Psoas muscle (tissue), 7 donors: ENCODE measurements at regions not wholly inside any gene's neighbourhood (a gene's known extent, or its start where the extent isn't known, plus 50 kb on each side); places are given as distances from the start of the nearest gene placed in this dataset.
"Not testable (repeated sequence)": the region's sequence is repeated elsewhere in the genome, so short reads cannot be mapped to it uniquely, and the experiment has no call there.

ENCODE experiments used
- ATAC-seq, 4 donors: fragments of 200-7000 bp; cut with Tn5 transposase; one replicate each; pipeline ENCODE4 v1.9.1; 2020; ENCODE audit warnings: moderate library complexity in 3 of 4, mild to moderate bottlenecking in 2 of 4
- DNase-seq, 2 donors: peaks; one replicate each; pipeline ENCODE4 v3.0.0-alpha.2; 2020
- H3K27ac ChIP-seq: fragments of 200-600 bp; one replicate; pipeline ENCODE4 v1.8.0; 2022
- H3K27me3 ChIP-seq, 3 donors: fragments of 200-600 bp in 1 of 3; one replicate each; pipeline versions ENCODE4 v1.6.1 to v1.8.0; 2013 to 2022; ENCODE audit warnings: low read length in 2 of 3, mild to moderate bottlenecking in 2 of 3, moderate library complexity in 1 of 3; ENCODE audit not compliant: insufficient read depth in 3 of 3
- H3K36me3 ChIP-seq, 2 donors: fragments of 200-600 bp in 1 of 2; one replicate each; pipeline versions ENCODE4 v1.6.1 to v1.8.0; 2013 to 2022; ENCODE audit warnings: low read depth in 1 of 2, mild to moderate bottlenecking in 1 of 2, moderate library complexity in 1 of 2; ENCODE audit not compliant: insufficient read depth in 1 of 2
- H3K4me1 ChIP-seq: fragments of 200-600 bp; one replicate; pipeline ENCODE4 v1.8.0; 2022
- H3K4me3 ChIP-seq: fragments of 200-600 bp; one replicate; pipeline ENCODE4 v1.8.0; 2022; ENCODE audit warnings: mild to moderate bottlenecking
- H3K9me3 ChIP-seq: fragments of 200-600 bp; one replicate; pipeline ENCODE4 v1.8.0; 2022
- WGBS, 3 donors: extraction: QIAGEN DNeasy Blood & Tissue Kit; methylation state at CpG; one replicate each; pipeline versions ENCODE4 v1.1.6 to v1.1.7; 2013; 5-methylcytosine and 5-hydroxymethylcytosine counted together
- intact Hi-C, 2 donors: fragments of 100-400 bp; cut with DNase I; formaldehyde crosslinking; loops; one replicate each; pipeline versions ENCODE4 v1.11.0 to v1.14.2; 2022
- TF ChIP-seq, protein P1 (sequence below): fragments of 200-600 bp; IDR thresholded peaks from one replicate; pipeline ENCODE4 v1.8.0; 2022; ENCODE audit warnings: antibody characterized with exemption
- donor health status: healthy with polysubstance abuse.
- donor health status: DM: no; HTN: no; CAD: no; lungs with moderate emphysema.
- donor health status: Bipolar disorder and iron deficiency.
- donor health status: healthy.
- donor health status: DM: yes; HTN: yes; CAD: no.
- donor health status: DM: no; HTN: no; CAD: no.
- donor health status: DM: yes; HTN: yes; CAD: no.

DNA sequence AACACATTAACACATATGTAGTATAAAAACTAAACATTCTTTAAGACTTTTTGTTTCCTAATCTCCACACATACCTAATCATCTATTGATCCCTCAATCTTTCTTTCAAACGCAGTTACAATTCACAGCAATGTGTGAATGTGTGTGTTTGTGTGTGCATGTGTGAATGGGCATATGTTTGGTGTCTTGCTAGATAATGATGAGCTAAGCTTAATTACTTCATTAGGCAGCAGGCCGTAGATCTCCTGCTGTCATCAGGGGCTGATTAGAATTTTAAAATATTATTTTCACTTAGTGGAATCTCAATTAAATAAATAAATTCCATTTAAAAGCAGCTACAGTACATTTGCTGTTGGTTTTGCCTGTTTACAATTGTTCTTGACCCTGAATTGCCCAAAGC is 187.8 kb upstream of the LHX8 start:
- no peaks in the 10 kb centered on the region for H3K27me3 ChIP-seq
- no peak overlapping the region for H3K4me3 ChIP-seq
- 49 to 70% (median 61%) methylated on average over 2 of the region's 2 CpGs for WGBS, 3 donors
- no peaks in the 10 kb centered on the region for H3K4me1 ChIP-seq
- peaks cover 1% of the 10 kb centered on the region for H3K9me3 ChIP-seq
- ATAC-seq (no peak), DNase-seq (no peak)
- TF ChIP-seq, protein P1, sequence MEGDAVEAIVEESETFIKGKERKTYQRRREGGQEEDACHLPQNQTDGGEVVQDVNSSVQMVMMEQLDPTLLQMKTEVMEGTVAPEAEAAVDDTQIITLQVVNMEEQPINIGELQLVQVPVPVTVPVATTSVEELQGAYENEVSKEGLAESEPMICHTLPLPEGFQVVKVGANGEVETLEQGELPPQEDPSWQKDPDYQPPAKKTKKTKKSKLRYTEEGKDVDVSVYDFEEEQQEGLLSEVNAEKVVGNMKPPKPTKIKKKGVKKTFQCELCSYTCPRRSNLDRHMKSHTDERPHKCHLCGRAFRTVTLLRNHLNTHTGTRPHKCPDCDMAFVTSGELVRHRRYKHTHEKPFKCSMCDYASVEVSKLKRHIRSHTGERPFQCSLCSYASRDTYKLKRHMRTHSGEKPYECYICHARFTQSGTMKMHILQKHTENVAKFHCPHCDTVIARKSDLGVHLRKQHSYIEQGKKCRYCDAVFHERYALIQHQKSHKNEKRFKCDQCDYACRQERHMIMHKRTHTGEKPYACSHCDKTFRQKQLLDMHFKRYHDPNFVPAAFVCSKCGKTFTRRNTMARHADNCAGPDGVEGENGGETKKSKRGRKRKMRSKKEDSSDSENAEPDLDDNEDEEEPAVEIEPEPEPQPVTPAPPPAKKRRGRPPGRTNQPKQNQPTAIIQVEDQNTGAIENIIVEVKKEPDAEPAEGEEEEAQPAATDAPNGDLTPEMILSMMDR: no peak
- intact Hi-C loops: no loop called here
- H3K36me3 ChIP-seq: no peaks in the 10 kb centered on the region
- no peak overlapping the region for H3K27ac ChIP-seq

DNA sequence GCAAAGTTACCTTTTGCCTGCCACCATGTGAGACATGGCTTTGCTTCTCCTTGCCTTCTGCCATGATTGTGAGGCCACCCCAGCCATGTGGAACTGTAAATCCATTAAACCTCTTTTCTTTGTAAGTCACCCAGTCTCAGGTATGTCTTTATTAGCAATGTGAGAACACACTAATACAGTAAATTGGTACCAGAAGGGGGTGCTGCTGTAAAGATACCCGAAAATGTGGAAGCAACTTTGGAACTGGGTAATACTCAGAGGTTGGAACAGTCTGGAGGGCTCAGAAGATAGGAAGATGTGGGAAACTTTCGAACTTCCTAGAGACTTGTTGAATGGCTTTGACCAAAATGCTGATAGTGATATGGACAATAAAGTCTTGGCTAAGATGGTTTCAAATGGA is 184.8 kb upstream of the LHX8 start:
- H3K27me3 ChIP-seq, H3K27ac ChIP-seq, H3K4me3 ChIP-seq, ATAC-seq, H3K36me3 ChIP-seq, H3K4me1 ChIP-seq, DNase-seq, intact Hi-C loops, H3K9me3 ChIP-seq: not testable (repeated sequence)
- 53 to 62% (median 61%) methylated on average over 2 of the region's 2 CpGs for WGBS, 3 donors

DNA sequence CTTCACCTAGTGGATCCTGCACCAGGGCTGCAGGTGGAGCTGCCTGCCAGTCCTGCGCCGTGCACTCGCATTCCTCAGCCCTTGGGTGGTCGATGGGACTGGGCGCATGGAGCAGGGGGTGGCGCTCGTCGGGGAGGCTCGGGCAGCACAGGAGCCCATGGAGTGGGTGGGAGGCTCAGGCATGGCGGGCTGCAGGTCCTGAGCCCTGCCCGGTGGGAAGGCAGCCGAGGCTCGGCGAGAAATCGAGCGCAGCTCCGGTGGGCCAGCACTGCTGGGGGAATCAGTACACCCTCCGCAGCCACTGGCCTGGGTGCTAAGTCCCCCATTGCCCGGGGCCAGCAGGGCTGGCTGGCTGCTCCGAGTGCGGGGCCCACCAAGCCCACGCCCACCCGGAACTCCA is 182.2 kb upstream of the LHX8 start:
- H3K27ac ChIP-seq, DNase-seq, H3K27me3 ChIP-seq, H3K36me3 ChIP-seq, H3K4me3 ChIP-seq, H3K4me1 ChIP-seq, H3K9me3 ChIP-seq, intact Hi-C loops, ATAC-seq: not testable (repeated sequence)
- whole genome bisulfite sequencing, 3 donors: 94 to 97% (median 95%) methylated on average over 18 to 22 of the region's 23 CpGs

DNA sequence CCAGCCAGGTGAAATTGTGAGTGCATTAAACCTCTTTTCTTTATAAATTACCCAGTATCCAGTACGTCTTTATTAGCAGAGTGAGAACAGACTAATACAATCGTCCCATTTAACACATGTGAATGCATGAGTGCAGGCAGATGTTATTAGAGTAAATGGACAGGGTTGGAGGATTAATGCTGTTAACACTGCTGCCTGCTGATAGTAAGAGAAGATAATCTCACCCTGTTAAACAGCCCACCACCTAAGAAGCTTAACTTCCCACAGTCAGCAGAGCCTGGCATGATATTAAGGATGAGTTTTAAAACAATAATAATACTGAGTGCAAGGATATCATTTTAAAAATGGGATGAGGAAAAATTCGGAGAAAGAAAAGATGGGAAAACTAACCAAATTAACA is 181.4 kb upstream of the LHX8 start:
- no peak overlapping the region for H3K4me3 ChIP-seq
- no peak overlapping the region for H3K27ac ChIP-seq
- TF ChIP-seq, protein P1: no peak
- intact Hi-C loops: no loop called here
- H3K9me3 ChIP-seq: no peaks in the 10 kb centered on the region
- ATAC-seq (no peak), DNase-seq (no peak)
- no peaks in the 10 kb centered on the region for H3K27me3 ChIP-seq
- H3K4me1 ChIP-seq: no peaks in the 10 kb centered on the region
- WGBS, 3 donors: 79 to 84% (median 80%) methylated on average over 3 of the region's 3 CpGs
- no peaks in the 10 kb centered on the region for H3K36me3 ChIP-seq

DNA sequence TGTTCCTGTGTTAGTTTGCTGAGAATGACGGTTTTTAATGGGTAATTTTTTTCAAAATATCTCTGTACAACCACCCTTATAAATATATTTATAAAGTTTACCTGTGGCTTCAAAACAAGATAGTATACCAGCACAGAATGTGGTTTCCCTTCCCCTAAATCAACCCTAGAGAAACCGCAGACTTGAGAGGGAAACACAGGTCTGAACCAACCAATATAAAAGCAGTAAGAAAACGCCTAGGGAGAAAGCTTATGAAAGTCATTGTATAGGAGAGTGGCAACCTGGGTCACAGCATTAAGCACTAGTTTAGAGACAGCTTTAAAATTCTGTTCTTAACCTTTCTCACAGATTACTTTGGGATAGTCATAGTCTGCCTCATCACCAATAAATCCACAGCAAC is 180.6 kb upstream of the LHX8 start:
- WGBS, 3 donors: 58 to 69% (median 65%) methylated on average over 3 of the region's 3 CpGs
- intact Hi-C loops: no loop called here

DNA sequence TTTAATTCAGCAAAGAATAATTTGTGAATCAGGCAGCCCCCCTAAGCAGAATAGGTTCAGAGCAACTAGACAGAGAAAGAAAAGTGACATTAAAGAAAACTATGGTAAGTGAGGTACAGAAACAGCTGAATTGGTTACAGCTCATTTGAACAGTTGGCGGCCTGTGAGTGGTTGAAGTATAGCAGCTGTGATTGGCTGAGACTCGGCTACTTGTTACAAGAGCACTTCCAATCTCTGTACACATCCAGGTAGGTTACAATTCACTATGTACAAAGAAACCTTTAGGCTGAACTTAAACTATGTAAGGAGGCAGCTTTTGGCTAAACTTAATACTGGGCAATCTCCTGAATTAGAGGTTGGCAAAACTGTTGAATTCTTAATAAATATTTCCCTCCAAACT is 171.1 kb upstream of the LHX8 start:
- no peak for DNase-seq
- TF ChIP-seq, protein P1: no peak
- 57 to 73% (median 64%) methylated on average over 2 of the region's 2 CpGs for WGBS, 3 donors
- Histone ChIP-seq H3K27me3 (no peaks in the 10 kb centered on the region), H3K4me3 (no peak overlapping the region), H3K27ac (no peak overlapping the region), H3K4me1 (no peaks in the 10 kb centered on the region), H3K36me3 (no peaks in the 10 kb centered on the region), H3K9me3 (no peaks in the 10 kb centered on the region)
- no peak for ATAC-seq
- intact Hi-C loops: no loop called here

More for the DNA sequence above, 180.6 kb upstream of the LHX8 start:
- no peak for DNase-seq
- Histone ChIP-seq H3K9me3 (no peaks in the 10 kb centered on the region), H3K27me3 (no peaks in the 10 kb centered on the region), H3K36me3 (no peaks in the 10 kb centered on the region), H3K4me1 (no peaks in the 10 kb centered on the region), H3K4me3 (no peak overlapping the region), H3K27ac (no peak overlapping the region)
- no peak for ATAC-seq
- TF ChIP-seq, protein P1: no peak
